ENCODE measurements at regions not wholly inside any gene's neighbourhood (a gene's known extent, or its start where the extent isn't known, plus 50 kb on each side); places are given as distances from the start of the nearest gene placed in this dataset.
A peak's percentile ranks its signal among the peaks of the same experiment; 100 is the strongest.

DNA sequence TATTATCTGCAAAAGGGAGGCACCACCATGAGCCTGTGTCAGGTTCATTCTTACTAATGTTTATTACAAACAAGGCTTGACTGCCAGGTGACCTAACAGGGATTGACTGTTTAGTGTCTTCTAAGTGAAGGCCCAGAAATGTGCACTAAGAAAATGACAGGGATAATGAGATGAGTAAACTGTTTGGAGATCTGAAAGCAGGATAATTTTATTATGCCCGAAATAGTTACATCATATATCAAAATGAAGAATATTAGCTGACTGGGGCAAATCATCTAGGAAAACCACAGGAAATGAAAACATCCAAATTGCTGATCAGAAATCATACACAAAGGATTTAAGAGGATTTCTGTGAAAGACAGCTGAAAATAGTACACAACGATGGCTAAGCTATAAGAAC, 516.7 kb downstream of the HDGFL1 start:
- no peak for DNase-seq (ENCODE audit: low read depth, low spot score)
- in situ Hi-C loops (cut with HindIII; ENCODE audit: low pct_unique_long_range_greater_than_20kb, low sequenced_read_pairs): no loop called here

DNA sequence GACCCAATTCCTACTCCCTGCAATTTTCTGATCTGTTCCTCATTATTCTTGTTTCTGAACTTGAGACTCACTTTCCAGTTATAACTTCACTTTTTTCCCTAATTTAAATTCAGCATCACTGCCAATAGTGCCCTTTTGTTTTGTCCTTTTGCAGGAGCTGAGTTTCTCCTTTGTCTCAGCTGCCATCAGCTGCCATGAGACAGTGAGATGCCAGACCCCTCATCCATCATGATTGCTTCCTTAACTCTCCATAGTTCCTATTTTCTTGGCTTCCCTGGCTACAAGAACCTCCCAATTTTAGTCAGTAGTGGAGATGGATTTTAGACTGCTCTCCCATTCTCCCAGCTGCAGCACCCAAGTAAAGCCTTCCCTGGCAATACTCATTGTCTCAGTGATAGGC, 518.1 kb downstream of the HDGFL1 start:
- in situ Hi-C loops (cut with HindIII; ENCODE audit: low pct_unique_long_range_greater_than_20kb, low sequenced_read_pairs): no loop called here

DNA sequence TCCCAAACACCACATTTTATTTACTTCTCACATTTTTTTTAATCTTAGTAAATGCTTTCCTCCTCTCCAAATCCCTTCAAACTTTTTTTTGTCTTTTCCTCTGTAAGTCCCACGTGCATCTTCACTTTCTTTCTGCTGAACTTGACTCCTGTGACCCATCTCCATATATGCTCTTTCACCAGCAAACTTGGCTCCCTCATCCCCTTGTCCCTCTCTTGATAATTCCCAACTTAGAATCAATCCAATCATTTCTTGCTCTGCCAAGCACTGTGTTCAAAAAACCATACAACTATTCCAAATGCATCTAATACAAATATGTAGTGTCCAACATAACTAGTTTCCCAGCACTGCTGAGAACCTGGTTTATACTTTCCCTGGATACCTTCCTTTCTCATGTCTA, 519.4 kb downstream of the HDGFL1 start:
- DNase-seq (ENCODE audit: low read depth, low spot score): no peak
- in situ Hi-C loops (cut with HindIII; ENCODE audit: low pct_unique_long_range_greater_than_20kb, low sequenced_read_pairs): no loop called here

More for the DNA sequence above, 518.1 kb downstream of the HDGFL1 start:
- no peak for DNase-seq (ENCODE audit: low read depth, low spot score)

DNA sequence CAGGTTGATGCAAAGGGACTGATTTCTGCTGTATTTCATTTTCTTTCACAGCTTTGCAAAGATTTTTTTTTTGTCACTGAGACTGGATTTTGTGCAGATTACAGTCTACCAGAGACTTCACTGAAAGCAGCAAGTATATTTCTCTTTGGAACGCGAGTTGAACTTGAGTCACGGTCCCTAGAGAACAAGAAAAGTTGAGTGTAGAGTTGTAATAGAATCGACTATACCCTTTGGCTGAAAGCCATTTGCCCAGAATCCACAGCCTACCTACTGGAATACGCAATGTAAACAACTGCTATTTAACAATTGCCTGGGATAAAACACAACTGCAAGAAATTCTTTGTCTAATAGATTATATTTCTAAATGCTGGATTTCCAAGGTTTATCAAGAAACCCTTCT, 520.6 kb downstream of the HDGFL1 start:
- in situ Hi-C loops (cut with HindIII; ENCODE audit: low pct_unique_long_range_greater_than_20kb, low sequenced_read_pairs): no loop called here
- no peak for DNase-seq (ENCODE audit: low read depth, low spot score)

DNA sequence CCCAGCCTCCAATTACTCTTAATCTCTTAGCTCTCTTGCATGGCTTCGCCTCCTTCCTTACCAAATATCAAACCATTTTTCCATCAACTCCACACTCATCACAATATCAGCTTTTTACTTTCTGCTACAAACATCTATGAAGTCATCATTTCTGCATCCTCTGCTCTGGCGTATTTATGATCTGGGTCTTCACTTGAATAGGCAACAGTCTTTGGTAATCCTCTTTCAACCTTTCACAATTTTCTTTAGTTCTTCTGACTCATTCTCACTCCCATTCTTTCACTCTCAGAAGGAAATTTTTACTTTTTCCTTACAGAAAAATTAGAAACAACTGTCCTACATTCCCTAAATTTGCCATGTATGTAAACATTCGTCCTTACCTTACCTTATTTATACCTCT, 522.4 kb downstream of the HDGFL1 start:
- in situ Hi-C loops (cut with HindIII; ENCODE audit: low pct_unique_long_range_greater_than_20kb, low sequenced_read_pairs): no loop called here
- no peak for DNase-seq (ENCODE audit: low read depth, low spot score)

DNA sequence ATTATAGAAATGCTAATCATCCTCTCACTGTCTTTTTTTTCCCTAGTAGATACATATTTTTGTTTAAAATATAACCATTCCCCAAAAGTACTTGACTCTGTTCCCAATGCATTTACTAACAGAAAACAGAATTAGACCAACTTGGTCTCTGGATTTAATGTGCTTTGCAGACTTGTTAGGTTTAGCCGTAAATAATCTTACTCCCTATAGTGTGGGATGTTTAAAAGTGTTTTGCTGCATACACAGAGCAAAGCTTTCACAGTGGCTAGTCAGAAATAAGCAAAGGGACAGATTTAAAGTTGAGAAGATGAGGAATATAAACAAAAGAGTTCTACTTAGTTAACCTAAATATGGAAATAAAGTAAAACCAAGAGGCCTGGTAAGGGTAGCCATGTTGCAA, 527.5 kb downstream of the HDGFL1 start:
- no peak for DNase-seq (ENCODE audit: low read depth, low spot score)
- in situ Hi-C loops (cut with HindIII; ENCODE audit: low pct_unique_long_range_greater_than_20kb, low sequenced_read_pairs): no loop called here

DNA sequence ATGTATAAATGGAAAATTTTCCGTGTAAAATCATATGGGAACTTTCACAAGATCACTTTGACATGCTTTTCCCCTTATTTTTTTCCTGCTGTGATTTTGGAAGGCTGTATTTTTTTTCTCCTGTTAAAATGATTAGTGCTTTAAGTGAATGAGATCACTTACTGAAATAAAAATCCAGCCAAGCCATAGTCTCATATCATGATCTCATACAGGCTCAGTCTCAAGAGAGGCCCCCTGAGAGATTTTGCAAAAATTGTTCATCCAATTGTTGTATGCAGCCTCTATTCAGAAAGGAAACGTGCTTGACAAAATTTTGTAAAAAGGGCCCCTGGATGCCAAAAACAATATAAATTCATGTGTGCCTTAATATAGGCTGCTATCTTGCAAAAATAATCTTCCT, 528.2 kb downstream of the HDGFL1 start:
- in situ Hi-C loops (cut with HindIII; ENCODE audit: low pct_unique_long_range_greater_than_20kb, low sequenced_read_pairs): no loop called here
- DNase-seq (ENCODE audit: low read depth, low spot score): no peak

DNA sequence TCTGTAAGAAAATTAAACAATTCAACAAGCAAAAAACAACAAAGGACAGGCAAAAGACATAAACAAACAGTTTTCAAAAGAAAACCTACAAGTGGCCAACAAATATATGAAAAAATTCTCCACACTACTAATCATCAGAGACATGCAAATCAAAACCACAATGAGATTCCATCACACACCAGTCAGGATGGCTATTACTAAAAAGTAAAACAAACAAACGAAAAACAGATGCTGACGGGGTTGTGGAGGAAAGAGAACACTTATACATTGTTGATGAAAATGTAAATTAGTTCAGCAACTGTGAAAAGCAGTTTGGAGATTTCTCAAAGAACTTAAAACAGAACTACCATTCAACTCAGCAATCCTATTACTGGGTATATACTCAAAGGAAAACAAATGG, 537.6 kb downstream of the HDGFL1 start:
- DNase-seq (ENCODE audit: low read depth, low spot score): no peak
- in situ Hi-C loops (cut with HindIII; ENCODE audit: low pct_unique_long_range_greater_than_20kb, low sequenced_read_pairs): no loop called here

DNA sequence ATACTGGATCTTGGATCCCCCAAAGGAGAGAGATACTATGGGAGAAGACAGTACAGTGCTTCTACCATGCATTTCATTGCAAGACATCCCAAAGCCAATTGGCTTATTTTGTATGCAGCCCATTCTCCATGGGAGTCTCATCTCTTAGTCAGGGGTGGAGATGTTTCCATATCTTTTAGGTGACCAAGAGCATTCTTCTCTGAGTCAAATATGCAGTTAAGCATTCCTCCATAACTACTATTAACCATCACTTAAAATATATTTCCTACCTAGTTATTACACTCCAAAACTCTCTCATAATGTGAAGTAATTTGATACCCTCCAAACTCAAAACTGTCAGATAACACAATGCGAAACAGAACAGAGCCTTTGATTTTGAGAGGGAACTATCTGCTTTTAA, 542.6 kb downstream of the HDGFL1 start:
- in situ Hi-C loops (cut with HindIII; ENCODE audit: low pct_unique_long_range_greater_than_20kb, low sequenced_read_pairs): no loop called here
- DNase-seq (ENCODE audit: low read depth, low spot score): no peak

DNA sequence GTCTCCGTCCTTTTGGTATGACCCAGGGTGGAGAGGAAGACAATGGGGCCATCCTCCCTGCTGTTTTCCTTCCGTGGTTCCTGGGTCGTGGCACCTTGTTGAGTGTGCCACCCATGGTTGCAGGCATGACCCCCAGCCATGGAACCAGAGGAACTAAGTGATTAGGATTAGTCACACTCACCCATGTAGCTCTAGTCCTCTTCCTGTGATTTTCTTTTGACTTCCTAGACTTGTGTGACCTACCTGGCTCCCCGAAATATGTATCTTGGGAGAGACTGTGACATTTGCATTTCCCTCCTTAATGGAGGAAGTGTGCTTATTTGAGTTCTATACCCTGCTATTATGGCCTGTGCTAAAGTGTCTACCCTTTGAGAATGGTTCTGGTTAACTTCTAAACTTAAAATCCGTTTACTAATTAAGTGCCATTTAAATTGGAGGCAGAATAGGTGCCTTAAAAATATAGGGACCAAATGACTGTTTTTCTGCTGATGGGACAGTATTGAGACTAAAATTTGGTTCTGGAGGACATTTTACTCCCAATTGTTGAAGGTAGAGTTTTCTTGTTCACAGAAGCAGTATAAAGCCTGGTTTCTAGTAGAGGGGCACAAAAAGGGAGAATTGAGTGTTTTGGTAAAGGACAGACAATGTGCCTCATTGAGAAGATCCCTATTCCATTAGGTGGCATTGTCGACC, 545.6 kb downstream of the HDGFL1 start:
- no peak for DNase-seq (ENCODE audit: low read depth, low spot score)
- in situ Hi-C loops (cut with HindIII; ENCODE audit: low pct_unique_long_range_greater_than_20kb, low sequenced_read_pairs): no loop called here

DNA sequence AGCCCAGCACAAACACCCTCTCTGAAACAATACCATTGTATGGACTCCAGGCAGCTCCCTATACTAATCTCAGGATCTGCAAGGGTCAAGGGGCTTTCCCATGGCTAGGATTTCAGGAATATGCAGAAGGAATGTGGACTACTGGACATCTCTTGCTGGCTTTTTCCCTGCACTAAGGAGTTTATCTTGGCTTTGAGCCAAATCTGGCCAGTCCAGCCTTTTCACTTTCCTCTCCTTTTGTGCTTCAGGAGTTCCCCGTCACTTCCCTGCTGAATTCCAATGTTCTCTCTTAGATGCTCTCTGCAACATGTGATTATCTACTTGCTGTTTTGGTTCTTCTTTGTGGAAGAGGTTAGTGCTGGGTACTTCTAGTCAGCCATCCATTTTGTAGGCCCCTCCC, 568.2 kb downstream of the HDGFL1 start:
- in situ Hi-C loops (cut with HindIII; ENCODE audit: low pct_unique_long_range_greater_than_20kb, low sequenced_read_pairs): no loop called here
- no peak for DNase-seq (ENCODE audit: low read depth, low spot score)

DNA sequence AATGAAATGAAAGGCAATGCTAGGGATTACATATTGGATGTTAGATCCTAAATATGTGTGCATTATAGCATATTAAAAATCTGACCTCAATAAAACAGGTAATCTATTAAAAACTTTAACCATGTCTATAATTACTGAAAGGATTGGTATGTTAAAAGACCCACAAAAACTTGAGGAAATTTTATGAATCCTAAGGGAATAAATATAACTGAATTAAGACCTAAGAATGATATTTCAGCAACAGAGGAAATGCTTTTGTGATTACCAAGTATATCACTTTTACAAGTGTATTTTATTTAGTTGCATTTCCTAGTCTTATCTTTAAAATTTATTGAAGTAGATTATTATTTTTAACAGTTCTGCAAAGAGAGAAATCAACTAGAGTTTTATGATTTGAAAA, 571.5 kb downstream of the HDGFL1 start:
- in situ Hi-C loops (cut with HindIII; ENCODE audit: low pct_unique_long_range_greater_than_20kb, low sequenced_read_pairs): no loop called here

DNA sequence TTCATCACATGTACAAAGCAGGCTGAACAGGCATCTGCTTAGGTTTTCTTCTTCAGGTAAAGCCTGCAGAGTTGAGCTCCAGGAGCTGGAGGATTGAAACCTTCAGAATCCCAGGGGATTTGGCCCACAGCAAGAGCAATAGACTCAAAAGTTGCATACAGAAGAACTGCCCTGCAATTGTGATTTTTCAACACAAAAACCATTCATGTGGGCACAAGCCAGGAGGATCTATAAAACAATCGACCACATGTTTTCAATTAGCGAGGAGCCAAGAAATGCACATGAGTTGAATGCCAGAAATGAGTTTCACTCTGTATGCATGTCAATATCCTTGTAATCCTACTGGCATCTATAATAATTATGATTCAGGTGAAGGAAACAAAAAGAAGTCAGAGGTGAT, 576.4 kb downstream of the HDGFL1 start:
- in situ Hi-C loops (cut with HindIII; ENCODE audit: low pct_unique_long_range_greater_than_20kb, low sequenced_read_pairs): no loop called here

More for the DNA sequence above, 571.5 kb downstream of the HDGFL1 start:
- DNase-seq (ENCODE audit: low read depth, low spot score): no peak

DNA sequence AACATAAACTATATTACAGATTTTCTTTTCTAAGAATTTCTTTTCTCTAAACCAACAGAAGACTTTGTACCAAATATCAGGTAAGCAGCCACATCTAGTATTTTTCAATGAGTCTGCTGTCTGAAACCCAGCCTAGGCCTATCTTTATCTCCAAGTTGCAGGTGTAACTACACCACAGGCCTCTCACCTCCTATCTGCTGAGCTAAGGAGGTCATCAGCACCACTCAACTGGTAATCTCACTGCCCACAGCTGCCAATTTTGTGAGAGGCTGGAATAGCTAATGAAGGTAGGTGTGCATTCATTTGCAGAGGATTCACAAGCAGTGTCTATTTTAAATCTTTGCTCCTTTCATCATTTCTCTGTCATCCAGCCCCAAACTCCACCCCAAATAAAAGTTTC, 584.8 kb downstream of the HDGFL1 start:
- DNase-seq (ENCODE audit: low read depth, low spot score): no peak
- in situ Hi-C loops (cut with HindIII; ENCODE audit: low pct_unique_long_range_greater_than_20kb, low sequenced_read_pairs): no loop called here

More for the DNA sequence above, 576.4 kb downstream of the HDGFL1 start:
- DNase-seq (ENCODE audit: low read depth, low spot score): no peak

DNA sequence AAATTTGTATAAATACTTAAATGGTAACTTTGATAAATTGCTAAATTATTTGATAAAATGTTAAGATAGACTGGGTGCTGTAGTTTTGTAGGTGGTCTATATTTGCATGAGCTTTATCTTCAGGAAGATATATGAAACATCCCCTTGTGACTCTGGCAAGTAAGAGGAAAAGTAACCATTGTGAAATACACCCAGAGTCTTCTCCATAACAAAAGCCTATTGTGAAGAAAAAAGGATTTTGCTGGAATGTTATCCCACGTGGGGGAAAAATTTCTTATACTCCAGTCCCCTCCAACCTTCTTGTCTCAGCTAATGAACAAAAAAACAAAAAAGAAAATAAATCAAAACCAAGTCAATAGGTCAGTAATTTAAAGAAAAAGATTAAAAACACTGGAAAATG, 600.7 kb downstream of the HDGFL1 start:
- peak; percentile 64 for DNase-seq (ENCODE audit: low read depth, low spot score)
- in situ Hi-C loops (cut with HindIII; ENCODE audit: low pct_unique_long_range_greater_than_20kb, low sequenced_read_pairs): no loop called here

DNA sequence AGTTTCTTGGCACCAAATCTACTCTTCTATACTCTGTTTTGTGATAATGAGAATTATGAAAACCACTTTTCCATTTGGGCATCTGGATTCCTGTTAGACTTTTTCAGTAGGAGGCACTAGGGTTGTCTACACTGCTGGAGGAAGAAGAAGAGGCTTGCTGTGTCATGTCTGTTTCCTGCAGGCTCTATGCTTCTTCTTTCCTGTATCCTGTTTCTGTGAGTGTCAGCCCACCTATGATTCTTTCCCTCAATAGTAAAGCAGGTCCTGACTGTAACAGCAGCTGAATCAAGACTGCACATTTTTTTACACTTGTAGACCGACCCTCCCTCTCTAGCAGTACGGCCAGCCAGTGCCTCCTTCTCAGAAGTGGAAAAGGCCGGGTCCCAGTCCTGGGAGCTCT, 603.9 kb downstream of the HDGFL1 start:
- no peak for DNase-seq (ENCODE audit: low read depth, low spot score)
- in situ Hi-C loops (cut with HindIII; ENCODE audit: low pct_unique_long_range_greater_than_20kb, low sequenced_read_pairs): no loop called here

DNA sequence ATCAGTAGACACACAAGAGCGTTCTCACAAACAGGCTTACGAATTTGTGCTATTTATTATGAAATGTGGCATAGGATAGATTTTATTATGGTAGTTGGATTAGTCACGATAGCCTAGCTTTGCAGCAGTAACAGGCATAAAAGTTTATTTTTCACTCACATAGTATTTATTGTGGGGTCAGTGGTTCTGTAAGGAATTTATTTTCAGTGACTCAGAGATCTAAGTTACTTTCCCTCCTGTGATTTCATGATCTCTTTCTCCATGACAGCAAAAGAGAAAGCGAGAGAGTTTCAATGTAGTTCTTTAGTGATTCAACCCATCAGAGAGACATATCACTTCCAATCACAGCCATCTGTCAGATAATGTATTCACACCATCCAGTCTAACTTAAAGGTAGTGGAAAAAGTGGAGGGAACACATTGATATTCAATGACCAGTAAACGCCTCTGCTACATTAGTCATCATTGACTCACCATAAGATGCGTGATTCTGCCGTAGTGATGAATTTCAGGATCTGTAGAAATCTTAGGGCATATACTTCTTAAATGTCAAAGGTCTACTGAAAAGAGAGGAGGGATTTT, 605.5 kb downstream of the HDGFL1 start:
- DNase-seq (ENCODE audit: low read depth, low spot score): peak; percentile 48
- in situ Hi-C loops (cut with HindIII; ENCODE audit: low pct_unique_long_range_greater_than_20kb, low sequenced_read_pairs): no loop called here

DNA sequence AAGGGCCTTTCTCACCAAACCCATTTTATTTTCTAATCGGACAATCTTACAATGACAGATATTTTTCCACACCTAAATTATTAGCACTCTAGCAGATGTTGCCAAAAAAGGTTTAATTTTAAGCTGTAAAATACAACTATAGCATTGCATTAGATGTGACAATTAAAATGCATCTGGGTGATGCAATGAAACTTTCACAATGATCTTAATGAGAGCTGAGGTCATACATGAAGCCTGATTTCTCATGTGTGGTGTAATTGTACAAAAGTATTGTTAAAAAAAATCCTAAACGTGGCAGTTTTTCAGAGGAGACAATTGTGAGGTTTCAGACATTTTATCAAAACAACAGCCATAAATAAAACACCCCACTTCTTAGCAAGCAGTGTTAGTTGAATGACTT, 606.0 kb downstream of the HDGFL1 start:
- DNase-seq (ENCODE audit: low read depth, low spot score): no peak
- in situ Hi-C loops (cut with HindIII; ENCODE audit: low pct_unique_long_range_greater_than_20kb, low sequenced_read_pairs): no loop called here

DNA sequence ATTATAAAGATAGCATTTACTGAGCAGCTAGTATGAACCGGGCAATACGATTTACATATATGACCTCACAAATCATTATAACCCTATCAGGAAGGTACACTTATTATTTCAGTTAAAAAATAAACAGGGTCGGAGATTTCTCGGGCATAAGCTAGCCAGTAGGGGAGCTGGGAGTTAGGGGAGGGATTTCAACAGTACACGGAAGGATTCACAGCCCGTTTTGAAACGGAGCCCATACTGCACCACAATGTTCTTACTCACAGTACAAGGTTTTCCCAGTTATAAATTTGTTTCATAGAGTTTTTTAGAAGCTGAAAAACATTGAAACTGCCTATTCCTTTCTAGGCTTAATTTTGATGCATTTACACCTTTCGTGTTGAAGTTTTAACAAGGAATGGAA, 607.1 kb downstream of the HDGFL1 start:
- in situ Hi-C loops (cut with HindIII; ENCODE audit: low pct_unique_long_range_greater_than_20kb, low sequenced_read_pairs): no loop called here
- DNase-seq (ENCODE audit: low read depth, low spot score): no peak

DNA sequence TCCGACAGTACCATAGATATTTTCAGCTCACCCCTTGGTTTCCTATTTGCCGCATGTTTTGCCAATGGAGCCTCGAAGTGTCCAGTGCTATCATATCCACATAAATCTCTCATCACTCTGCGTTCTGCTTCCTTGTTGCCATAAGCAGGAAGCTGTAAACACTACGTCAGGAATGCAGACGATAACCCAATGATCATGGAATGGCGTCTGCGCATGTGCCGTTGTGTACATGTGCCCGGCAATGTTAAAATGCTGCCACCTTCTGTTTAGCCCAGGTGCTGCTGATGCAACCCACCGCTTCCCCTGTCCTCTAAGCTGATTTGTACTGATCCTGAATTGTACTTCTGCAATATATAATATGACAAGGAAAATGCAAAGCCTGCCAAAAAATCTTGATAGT, 607.5 kb downstream of the HDGFL1 start:
- DNase-seq (ENCODE audit: low read depth, low spot score): peak; percentile 19
- in situ Hi-C loops (cut with HindIII; ENCODE audit: low pct_unique_long_range_greater_than_20kb, low sequenced_read_pairs): no loop called here

Data from SK-MEL-5 (cell line).